Tibial artery (tissue), 4 donors: ENCODE measurements at regions not wholly inside any gene's neighbourhood (a gene's known extent, or its start where the extent isn't known, plus 50 kb on each side); places are given as distances from the start of the nearest gene placed in this dataset.
"Not testable (repeated sequence)": the region's sequence is repeated elsewhere in the genome, so short reads cannot be mapped to it uniquely, and the experiment has no call there.

ENCODE experiments used
- DNase-seq, 2 donors: peaks; one replicate each; pipeline ENCODE4 v3.0.0-alpha.2; 2019
- H3K27ac ChIP-seq, 2 donors: fragments of 200-600 bp; sonication (generic) in 1 of 2; 1 replicate in 1 of 2; 2 replicates in 1 of 2; pipeline ENCODE4 v1.5.1; 2018 to 2019; ENCODE audit warnings: mild to moderate bottlenecking in 1 of 2
- H3K27me3 ChIP-seq, 2 donors: fragments of 200-600 bp; sonication (generic) in 1 of 2; one replicate each; pipeline versions ENCODE4 v1.5.1 to v1.6.0; 2016 to 2019
- H3K36me3 ChIP-seq, 3 donors: fragments of 200-600 bp; sonication (generic) in 2 of 3; one replicate each; pipeline ENCODE4 v1.5.1; 2016 to 2019; ENCODE audit warnings: mild to moderate bottlenecking in 2 of 3
- H3K4me1 ChIP-seq, 4 donors: fragments of 200-600 bp; sonication (generic) in 2 of 4; 1 replicate in 3 of 4; 2 replicates in 1 of 4; pipeline ENCODE4 v1.5.1; 2016 to 2019
- H3K4me3 ChIP-seq, 2 donors: fragments of 200-600 bp; sonication (generic) in 1 of 2; 1 replicate in 1 of 2; 2 replicates in 1 of 2; pipeline ENCODE4 v1.5.1; 2018 to 2019; ENCODE audit warnings: mild to moderate bottlenecking in 2 of 2
- H3K9me3 ChIP-seq, 3 donors: fragments of 200-600 bp; sonication (generic) in 1 of 3; one replicate each; pipeline ENCODE4 v1.5.1; 2016 to 2019
- CTCF ChIP-seq, 2 experiments: fragments of 200-600 bp in 1 of 2; fragments of 450-650 bp in 1 of 2; IDR thresholded peaks; one replicate each; pipeline ENCODE4 v1.5.1; 2017 to 2019; ENCODE audit warnings: antibody characterized with exemption in 2 of 2, mild to moderate bottlenecking in 1 of 2, moderate library complexity in 1 of 2
- intact Hi-C: fragments of 100-400 bp; cut with DNase I; formaldehyde crosslinking; loops from one replicate; pipeline ENCODE4 v1.15.0; 2023; ENCODE audit warnings: low total_unique reads

DNA sequence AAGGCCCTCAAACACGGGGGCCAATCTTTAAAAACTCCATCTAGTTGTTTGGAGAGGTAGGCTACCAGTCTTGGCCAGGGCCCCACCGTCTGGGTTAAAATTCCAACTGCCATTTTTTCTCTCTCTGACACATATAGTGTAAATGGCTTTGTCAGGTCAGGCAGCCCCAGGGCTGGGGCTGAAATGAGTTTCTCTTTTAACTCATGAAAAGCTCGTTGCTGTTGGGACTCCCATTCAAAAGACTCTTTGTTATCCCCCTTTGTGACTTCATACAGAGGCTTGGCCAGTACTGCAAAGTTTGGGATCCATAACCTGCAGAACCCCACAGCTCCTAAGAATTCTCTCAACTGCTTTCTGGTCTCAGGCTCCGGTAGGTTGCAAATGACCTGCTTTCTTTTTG is 99.4 kb upstream of the SLC1A4 start:
- H3K4me3 ChIP-seq: no peak overlapping the region
- no peak for TF ChIP-seq CTCF (IDR thresholded peaks at IDR 0.05)
- H3K27ac ChIP-seq: no peak overlapping the region
- H3K27me3 ChIP-seq: peaks cover 0 to 11% of the 10 kb centered on the region in 2 donors
- H3K9me3 ChIP-seq: no peaks in the 10 kb centered on the region
- no peaks in the 10 kb centered on the region for H3K36me3 ChIP-seq
- H3K4me1 ChIP-seq: no peaks in the 10 kb centered on the region
- intact Hi-C loops: loop anchor here (10.0 kb wide), 1 partner anchor 835 kb away; no protein-coding TSS in a partner anchor
- no peak for DNase-seq

DNA sequence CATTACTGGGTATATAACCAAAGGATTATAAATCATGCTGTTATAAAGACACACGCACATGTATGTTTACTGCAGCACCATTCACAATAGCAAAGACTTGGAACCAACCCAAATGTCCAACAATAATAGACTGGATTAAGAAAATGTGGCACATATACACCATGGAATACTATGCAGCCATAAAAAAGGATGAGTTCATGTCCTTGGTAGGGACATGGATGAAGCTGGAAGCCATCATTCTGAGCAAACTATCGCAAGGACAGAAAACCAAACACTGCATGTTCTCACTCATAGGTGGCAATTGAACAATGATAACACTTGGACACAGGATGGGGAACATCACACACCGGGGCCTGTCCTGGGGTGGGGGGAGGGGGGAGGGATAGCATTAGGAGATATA is 92.6 kb upstream of the SLC1A4 start:
- intact Hi-C loops, DNase-seq, H3K9me3 ChIP-seq, H3K36me3 ChIP-seq, H3K4me1 ChIP-seq, H3K4me3 ChIP-seq, H3K27ac ChIP-seq, H3K27me3 ChIP-seq: not testable (repeated sequence)

DNA sequence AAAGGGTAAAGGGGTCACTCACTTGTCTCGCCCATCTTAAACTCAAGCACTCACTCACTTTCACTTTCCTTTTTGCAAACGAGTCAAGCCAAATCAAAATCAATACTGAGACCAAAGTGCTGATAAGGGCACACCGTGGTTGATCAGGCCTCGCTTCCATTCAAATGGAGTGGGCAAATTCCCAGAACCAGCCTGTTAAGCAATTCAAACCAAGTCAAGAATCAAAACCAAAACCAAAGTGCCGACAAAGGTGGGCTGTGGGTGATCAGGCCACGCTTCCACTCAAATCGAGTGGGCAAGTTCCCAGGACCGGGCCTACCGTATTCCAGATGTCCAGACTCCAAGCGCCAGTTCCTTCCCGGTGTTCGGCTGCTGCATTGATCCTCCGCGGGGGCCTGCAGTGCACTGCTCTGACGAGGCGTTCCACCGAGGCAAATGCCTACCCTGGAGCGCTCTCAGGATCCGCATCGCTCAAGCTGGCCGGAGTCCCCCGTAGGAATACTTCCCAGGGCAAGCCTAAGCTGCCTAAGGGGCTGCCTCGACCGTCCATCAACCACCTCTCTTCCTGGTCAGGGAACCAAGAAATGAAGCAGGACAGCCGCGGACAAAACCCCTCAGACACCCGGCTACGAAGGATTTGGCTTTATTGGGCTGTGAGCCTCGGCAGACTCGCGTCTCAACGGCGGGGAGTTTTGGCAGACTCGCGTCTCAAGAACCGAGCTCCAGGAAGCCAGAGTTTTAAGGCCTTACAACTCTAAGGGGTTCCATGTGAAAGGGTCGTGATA is 89.9 kb upstream of the SLC1A4 start:
- no peak for TF ChIP-seq CTCF (IDR thresholded peaks at IDR 0.05)
- Histone ChIP-seq H3K9me3 (peaks cover 0 to 6% (median 3%) of the 10 kb centered on the region in 3 donors), H3K27me3 (no peaks in the 10 kb centered on the region), H3K4me1 (peaks cover 0 to 3% (median 0%) of the 10 kb centered on the region in 4 donors), H3K27ac (no peak overlapping the region), H3K4me3 (no peak overlapping the region), H3K36me3 (no peaks in the 10 kb centered on the region)
- intact Hi-C loops: no loop called here
- peak in 1 of 2 donors; percentile 59 for DNase-seq

- H3K4me1 ChIP-seq, H3K27ac ChIP-seq, H3K27me3 ChIP-seq, intact Hi-C loops, H3K9me3 ChIP-seq, DNase-seq, H3K36me3 ChIP-seq, H3K4me3 ChIP-seq: not testable (repeated sequence)
These were observed 89.3 kb upstream of the SLC1A4 start for GRCh38 chr2:64899876-64900275.

DNA sequence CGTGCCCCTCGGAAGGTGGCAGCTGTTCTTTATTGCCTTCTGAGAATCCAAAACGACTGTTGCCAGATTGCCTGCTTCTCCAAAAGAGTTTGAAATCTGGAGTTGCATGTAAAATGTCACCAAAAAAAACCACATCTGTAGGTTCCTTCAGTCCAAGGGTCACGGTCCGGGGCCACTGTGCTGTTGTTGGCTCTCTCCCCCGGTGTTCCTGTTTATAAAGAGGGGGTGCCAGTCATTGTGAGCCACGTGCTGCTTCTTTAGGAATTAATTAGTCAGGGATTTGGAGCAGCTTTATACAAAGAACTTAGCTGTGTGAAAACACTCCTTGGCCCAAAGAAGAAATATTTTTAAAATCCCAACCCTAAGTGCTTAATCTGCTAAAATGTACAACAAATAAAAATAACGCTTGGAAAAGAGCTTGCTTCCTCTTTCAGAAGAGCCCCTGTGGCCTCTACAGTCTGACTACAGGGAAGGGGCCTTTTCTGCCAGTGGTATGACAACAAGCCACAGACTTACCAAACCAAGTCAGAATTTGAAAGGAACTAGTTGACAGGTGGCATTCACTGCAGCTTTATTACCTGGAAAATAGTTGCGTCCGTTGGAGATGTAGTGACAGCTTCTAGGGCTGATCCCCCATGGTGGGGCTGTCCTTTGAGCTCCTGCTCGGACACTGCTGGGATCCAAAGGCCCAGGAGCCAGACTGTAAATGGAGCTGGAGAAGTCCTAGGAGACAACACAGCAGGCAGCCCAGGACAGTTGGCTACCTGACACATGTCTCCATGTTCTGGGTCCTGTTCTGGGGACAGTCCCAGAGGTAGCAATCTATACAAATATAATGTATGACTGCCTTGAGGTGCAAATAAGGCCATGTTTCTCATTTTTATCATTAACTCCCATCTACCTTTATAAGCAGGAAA is 84.5 kb upstream of the SLC1A4 start:
- Histone ChIP-seq H3K9me3 (peaks cover 0 to 6% (median 3%) of the 10 kb centered on the region in 3 donors), H3K27me3 (no peaks in the 10 kb centered on the region), H3K4me3 (no peak overlapping the region), H3K36me3 (no peaks in the 10 kb centered on the region), H3K27ac (no peak overlapping the region), H3K4me1 (peaks cover 0 to 8% (median 4%) of the 10 kb centered on the region in 4 donors)
- no peak for TF ChIP-seq CTCF (IDR thresholded peaks at IDR 0.05)
- peak; percentile 34 to 51 for DNase-seq
- intact Hi-C loops: no loop called here

GRCh38 chr2:64905338-64906024 is 83.7 kb upstream of the SLC1A4 start:
- no peak overlapping the region for H3K4me3 ChIP-seq
- TF ChIP-seq CTCF (IDR thresholded peaks at IDR 0.05): no peak
- no peak overlapping the region for H3K27ac ChIP-seq
- intact Hi-C loops: no loop called here
- no peak for DNase-seq
- no peaks in the 10 kb centered on the region for H3K27me3 ChIP-seq
- peaks cover 0 to 6% (median 3%) of the 10 kb centered on the region in 3 donors for H3K9me3 ChIP-seq
- H3K4me1 ChIP-seq: peaks cover 0 to 8% (median 4%) of the 10 kb centered on the region in 4 donors
- no peaks in the 10 kb centered on the region for H3K36me3 ChIP-seq
